ENCODE measurements at regions not wholly inside any gene's neighbourhood (a gene's known extent, or its start where the extent isn't known, plus 50 kb on each side); places are given as distances from the start of the nearest gene placed in this dataset.

DNA sequence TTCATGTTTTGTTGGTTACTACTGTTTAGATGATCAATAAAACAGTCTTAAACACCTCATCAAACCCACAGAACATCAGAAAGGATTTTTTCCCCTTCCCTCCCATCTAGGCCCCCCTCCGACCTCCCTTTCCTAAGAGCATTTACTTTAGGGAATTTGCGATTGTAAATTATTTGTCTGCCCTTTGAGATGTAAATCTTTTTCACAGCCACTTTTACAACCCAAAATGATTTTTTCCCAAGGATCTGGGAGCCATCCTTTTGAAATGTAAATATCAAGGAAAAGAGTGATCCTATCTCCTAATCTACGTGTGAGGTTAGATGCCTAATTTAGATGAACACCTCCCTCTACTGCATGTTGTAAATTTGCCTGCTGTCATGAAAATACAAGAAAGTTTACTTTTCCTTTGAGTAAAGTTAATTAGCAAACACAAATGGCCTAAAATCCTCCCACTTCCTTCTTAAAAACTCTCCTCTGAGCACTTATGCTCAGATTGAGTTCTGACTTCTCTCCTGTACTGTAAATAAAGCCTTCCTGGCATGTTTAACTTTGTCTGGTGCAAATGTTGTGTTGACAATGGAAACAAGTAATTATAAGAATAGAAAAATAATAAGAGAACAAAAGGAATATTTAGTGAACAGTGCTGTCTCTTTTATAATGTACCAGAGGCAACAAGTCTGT is 1646.9 kb upstream of the SPRY2 start:
- Histone ChIP-seq H3K79me2 (ENCODE audit: control insufficient read depth, insufficient read depth, low read length) (no peaks in the 10 kb centered on the region), H4K20me1 (replicated peaks; ENCODE audit: control insufficient read depth, extremely low read depth, insufficient read depth, low read length) (no peaks in the 10 kb centered on the region), H3K27me3 (ENCODE audit: control insufficient read depth in 2 of 2, insufficient read depth in 2 of 2, low read length in 2 of 2) (no peaks in the 10 kb centered on the region), H3K4me1 (ENCODE audit: control insufficient read depth, extremely low read depth, insufficient read depth, low read length) (no peaks in the 10 kb centered on the region), H3K36me3 (ENCODE audit: control insufficient read depth in 2 of 2, extremely low read depth in 1 of 2, insufficient read depth in 2 of 2, low read length in 2 of 2) (no peaks in the 10 kb centered on the region), H2AFZ (ENCODE audit: low read depth, low read length) (no peak overlapping the region), H3K9me1 (replicated peaks; ENCODE audit: control insufficient read depth, extremely low read depth, insufficient read depth, low read length) (no peaks in the 10 kb centered on the region), H3K9me3 (replicated peaks; ENCODE audit: control insufficient read depth, insufficient read depth, low read length) (no peaks in the 10 kb centered on the region), H3K4me2 (ENCODE audit: insufficient read depth, low read length) (no peak overlapping the region), H3K4me3 (replicated peaks in 1 of 3; ENCODE audit: insufficient read depth in 1 of 3, low read depth in 1 of 3, low read length in 3 of 3) (no peak overlapping the region), H3K9ac (replicated peaks; ENCODE audit: extremely low read depth, insufficient read depth, low read length) (no peak overlapping the region), H3K27ac (ENCODE audit: insufficient read depth, low read depth, low read length) (no peak overlapping the region)
- no peak for DNase-seq (ENCODE audit: low read depth, low spot score)
- intact Hi-C loops (cut with micrococcal nuclease) (no loop called here), dilution Hi-C loops (cut with MboI; ENCODE audit: extremely low pct_ligation_motif_present, low sequenced_read_pairs) (no loop called here)
- POLR2A ChIA-PET: no interaction called here
- no peak for TF ChIP-seq EZH2 (IDR thresholded peaks at IDR 0.05; ENCODE audit: borderline replicate concordance, low read depth, low read length, severe bottlenecking)
- TF ChIP-seq POLR2A (IDR thresholded peaks at IDR 0.05; ENCODE audit: low read depth, low read length): no peak
- no peak for TF ChIP-seq GATA2 (IDR thresholded peaks at IDR 0.05; ENCODE audit: insufficient read depth, insufficient read length, low read depth, low read length)
- TF ChIP-seq JUN (IDR thresholded peaks at IDR 0.05; ENCODE audit: borderline replicate concordance, insufficient read depth, insufficient read length, low read depth): no peak
- no TSS peak for BruUV-seq (replicated peaks)
- no peak for FAIRE-seq
- CTCF ChIA-PET: interaction anchor here (0.9 kb wide), 1 partner anchor 15 kb away, joined by 3 read pairs; no protein-coding TSS in a partner anchor

DNA sequence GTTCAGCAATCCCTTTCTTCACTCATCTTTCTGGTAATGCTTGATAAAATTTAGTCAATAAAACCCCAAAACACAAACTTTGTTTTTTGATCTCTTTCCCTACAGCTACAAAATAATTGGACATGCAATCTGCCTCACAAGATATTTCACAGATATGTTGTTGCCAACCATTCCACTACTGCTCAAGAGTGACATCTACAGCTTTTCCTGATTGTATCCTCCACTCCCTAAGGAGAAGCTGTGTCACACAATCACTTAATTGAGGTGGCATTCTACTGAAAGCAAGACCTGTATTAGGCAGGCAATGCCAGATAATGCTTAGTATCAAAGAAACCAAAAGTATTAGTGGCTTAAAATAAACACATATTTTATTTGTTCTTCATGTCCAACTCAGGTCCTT is 1646.2 kb upstream of the SPRY2 start:
- no peak overlapping the region for H2AFZ ChIP-seq (ENCODE audit: low read depth, low read length)
- H3K4me2 ChIP-seq (ENCODE audit: insufficient read depth, low read length): no peak overlapping the region
- no peaks in the 10 kb centered on the region for H3K9me3 ChIP-seq (replicated peaks; ENCODE audit: control insufficient read depth, insufficient read depth, low read length)
- no peaks in the 10 kb centered on the region for H4K20me1 ChIP-seq (replicated peaks; ENCODE audit: control insufficient read depth, extremely low read depth, insufficient read depth, low read length)
- no peaks in the 10 kb centered on the region for H3K9me1 ChIP-seq (replicated peaks; ENCODE audit: control insufficient read depth, extremely low read depth, insufficient read depth, low read length)
- no peaks in the 10 kb centered on the region for H3K27me3 ChIP-seq (ENCODE audit: control insufficient read depth in 2 of 2, insufficient read depth in 2 of 2, low read length in 2 of 2)
- H3K27ac ChIP-seq (ENCODE audit: insufficient read depth, low read depth, low read length): no peak overlapping the region
- FAIRE-seq (no peak), DNase-seq (ENCODE audit: low read depth, low spot score) (no peak)
- ChIA-PET POLR2A (no interaction called here), CTCF (interaction anchor here (0.9 to 1.6 kb wide), 3 partner anchors 10 to 24 kb away, joined by 3 to 4 read pairs (median 3); no protein-coding TSS in a partner anchor)
- H3K9ac ChIP-seq (replicated peaks; ENCODE audit: extremely low read depth, insufficient read depth, low read length): no peak overlapping the region
- H3K79me2 ChIP-seq (ENCODE audit: control insufficient read depth, insufficient read depth, low read length): no peaks in the 10 kb centered on the region
- no peak overlapping the region for H3K4me3 ChIP-seq (replicated peaks in 1 of 3; ENCODE audit: insufficient read depth in 1 of 3, low read depth in 1 of 3, low read length in 3 of 3)
- no peaks in the 10 kb centered on the region for H3K4me1 ChIP-seq (ENCODE audit: control insufficient read depth, extremely low read depth, insufficient read depth, low read length)
- TF ChIP-seq, protein P1, sequence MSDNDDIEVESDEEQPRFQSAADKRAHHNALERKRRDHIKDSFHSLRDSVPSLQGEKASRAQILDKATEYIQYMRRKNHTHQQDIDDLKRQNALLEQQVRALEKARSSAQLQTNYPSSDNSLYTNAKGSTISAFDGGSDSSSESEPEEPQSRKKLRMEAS (IDR thresholded peaks at IDR 0.05; ENCODE audit: insufficient read depth, insufficient read length): no peak
- TF ChIP-seq MYC (IDR thresholded peaks at IDR 0.05; ENCODE audit: low read depth, low read length) (no peak), FOS (IDR thresholded peaks at IDR 0.05; ENCODE audit: borderline replicate concordance, insufficient read depth, low read length) (no peak), EZH2 (IDR thresholded peaks at IDR 0.05; ENCODE audit: borderline replicate concordance, low read depth, low read length, severe bottlenecking) (no peak), POLR2AphosphoS5 (IDR thresholded peaks at IDR 0.05; ENCODE audit: insufficient read depth, low read depth, low read length) (no peak), JUN (IDR thresholded peaks at IDR 0.05; ENCODE audit: borderline replicate concordance, insufficient read depth, insufficient read length, low read depth) (no peak), GATA2 (IDR thresholded peaks at IDR 0.05; ENCODE audit: insufficient read depth, insufficient read length, low read depth, low read length) (no peak), POLR2A (IDR thresholded peaks at IDR 0.05; ENCODE audit: low read depth, low read length) (no peak)
- TF ChIP-seq, protein P2, sequence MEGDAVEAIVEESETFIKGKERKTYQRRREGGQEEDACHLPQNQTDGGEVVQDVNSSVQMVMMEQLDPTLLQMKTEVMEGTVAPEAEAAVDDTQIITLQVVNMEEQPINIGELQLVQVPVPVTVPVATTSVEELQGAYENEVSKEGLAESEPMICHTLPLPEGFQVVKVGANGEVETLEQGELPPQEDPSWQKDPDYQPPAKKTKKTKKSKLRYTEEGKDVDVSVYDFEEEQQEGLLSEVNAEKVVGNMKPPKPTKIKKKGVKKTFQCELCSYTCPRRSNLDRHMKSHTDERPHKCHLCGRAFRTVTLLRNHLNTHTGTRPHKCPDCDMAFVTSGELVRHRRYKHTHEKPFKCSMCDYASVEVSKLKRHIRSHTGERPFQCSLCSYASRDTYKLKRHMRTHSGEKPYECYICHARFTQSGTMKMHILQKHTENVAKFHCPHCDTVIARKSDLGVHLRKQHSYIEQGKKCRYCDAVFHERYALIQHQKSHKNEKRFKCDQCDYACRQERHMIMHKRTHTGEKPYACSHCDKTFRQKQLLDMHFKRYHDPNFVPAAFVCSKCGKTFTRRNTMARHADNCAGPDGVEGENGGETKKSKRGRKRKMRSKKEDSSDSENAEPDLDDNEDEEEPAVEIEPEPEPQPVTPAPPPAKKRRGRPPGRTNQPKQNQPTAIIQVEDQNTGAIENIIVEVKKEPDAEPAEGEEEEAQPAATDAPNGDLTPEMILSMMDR (IDR thresholded peaks at IDR 0.05; ENCODE audit: extremely low read depth in 1 of 2, insufficient read depth in 1 of 2, low read depth in 1 of 2, low read length in 2 of 2): no peak
- no peaks in the 10 kb centered on the region for H3K36me3 ChIP-seq (ENCODE audit: control insufficient read depth in 2 of 2, extremely low read depth in 1 of 2, insufficient read depth in 2 of 2, low read length in 2 of 2)
- dilution Hi-C loops (cut with MboI; ENCODE audit: extremely low pct_ligation_motif_present, low sequenced_read_pairs): no loop called here
- no TSS peak for BruUV-seq (replicated peaks)
- intact Hi-C loops (cut with micrococcal nuclease): no loop called here

Data from endothelial cell of umbilical vein (primary cell).